GM23338 (cell line): ENCODE measurements at regions not wholly inside any gene's neighbourhood (a gene's known extent, or its start where the extent isn't known, plus 50 kb on each side); places are given as distances from the start of the nearest gene placed in this dataset.

Experiments
- EZH2 ChIP-seq: fragments of 200-600 bp; sonication (generic); IDR thresholded peaks from one replicate; pipeline ENCODE4 v1.8.0; 2017; ENCODE audit warnings: antibody characterized with exemption, mild to moderate bottlenecking, low read depth; ENCODE audit not compliant: unreplicated experiment
- EZH2phosphoT487 ChIP-seq: fragments of 200-600 bp; sonication (generic); IDR thresholded peaks from one replicate; pipeline ENCODE4 v1.8.1; 2018; ENCODE audit warnings: antibody characterized with exemption; ENCODE audit not compliant: unreplicated experiment
- JUNB ChIP-seq: IDR thresholded peaks from one replicate; pipeline ENCODE4 v1.6.1; 2016; ENCODE audit warnings: antibody characterized with exemption; ENCODE audit not compliant: unreplicated experiment
- NANOG ChIP-seq: IDR thresholded peaks from 2 replicates; pipeline ENCODE4 v1.6.1; 2016; ENCODE audit warnings: antibody characterized with exemption, borderline replicate concordance
- POLR2AphosphoS5 ChIP-seq: IDR thresholded peaks from 2 replicates; pipeline ENCODE4 v1.6.1; 2016; ENCODE audit warnings: antibody characterized with exemption, low read depth
- STAT1 ChIP-seq: IDR thresholded peaks from one replicate; pipeline ENCODE4 v1.6.1; 2016; ENCODE audit warnings: antibody characterized with exemption; ENCODE audit not compliant: unreplicated experiment
- ZNF114 ChIP-seq: fragments of 250-450 bp; sonication (Bioruptor Pico); IDR thresholded peaks from 2 replicates; pipeline ENCODE4 v1.5.0; 2020; ENCODE audit warnings: mild to moderate bottlenecking, moderate library complexity
- TF ChIP-seq, protein P1 (sequence below), 2 experiments: fragments of 200-600 bp in 1 of 2; sonication (generic) in 1 of 2; conservative IDR thresholded peaks; 2 replicates each; pipeline versions ENCODE4 v1.5.1 to v1.6.1; 2016 to 2017; ENCODE audit warnings: antibody characterized with exemption in 2 of 2, low read depth in 2 of 2, mild to moderate bottlenecking in 2 of 2, moderate library complexity in 1 of 2
- TF ChIP-seq, protein P2 (sequence below): IDR thresholded peaks from one replicate; pipeline ENCODE4 v1.6.1; 2018; ENCODE audit warnings: antibody characterized with exemption; ENCODE audit not compliant: unreplicated experiment

DNA sequence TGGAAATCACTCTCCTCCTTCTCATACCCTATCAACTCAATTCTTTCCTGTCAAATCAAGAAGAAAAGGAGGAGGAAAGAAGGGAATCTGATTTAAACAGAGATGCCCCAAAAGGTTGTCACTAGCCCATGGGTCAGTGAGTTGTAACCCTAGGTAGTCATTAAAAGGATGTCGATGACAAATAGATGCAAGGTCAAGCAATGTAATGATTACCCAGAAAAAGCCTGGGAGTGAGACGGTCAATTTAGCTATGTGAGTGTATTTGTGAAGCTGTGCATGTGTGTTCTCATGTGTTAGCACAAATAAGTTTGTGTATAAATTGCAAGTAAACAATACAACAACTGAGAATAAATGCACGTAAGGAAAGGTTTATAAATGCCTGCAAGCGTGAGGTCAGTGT lies 190.5 kb upstream of the PMFBP1 start:
- TF ChIP-seq POLR2AphosphoS5 (no peak), EZH2 (no peak), STAT1 (no peak), ZNF114 (CRISPR knock-in tag) (no peak), EZH2phosphoT487 (no peak), JUNB (no peak), NANOG (no peak)
- TF ChIP-seq, protein P1, sequence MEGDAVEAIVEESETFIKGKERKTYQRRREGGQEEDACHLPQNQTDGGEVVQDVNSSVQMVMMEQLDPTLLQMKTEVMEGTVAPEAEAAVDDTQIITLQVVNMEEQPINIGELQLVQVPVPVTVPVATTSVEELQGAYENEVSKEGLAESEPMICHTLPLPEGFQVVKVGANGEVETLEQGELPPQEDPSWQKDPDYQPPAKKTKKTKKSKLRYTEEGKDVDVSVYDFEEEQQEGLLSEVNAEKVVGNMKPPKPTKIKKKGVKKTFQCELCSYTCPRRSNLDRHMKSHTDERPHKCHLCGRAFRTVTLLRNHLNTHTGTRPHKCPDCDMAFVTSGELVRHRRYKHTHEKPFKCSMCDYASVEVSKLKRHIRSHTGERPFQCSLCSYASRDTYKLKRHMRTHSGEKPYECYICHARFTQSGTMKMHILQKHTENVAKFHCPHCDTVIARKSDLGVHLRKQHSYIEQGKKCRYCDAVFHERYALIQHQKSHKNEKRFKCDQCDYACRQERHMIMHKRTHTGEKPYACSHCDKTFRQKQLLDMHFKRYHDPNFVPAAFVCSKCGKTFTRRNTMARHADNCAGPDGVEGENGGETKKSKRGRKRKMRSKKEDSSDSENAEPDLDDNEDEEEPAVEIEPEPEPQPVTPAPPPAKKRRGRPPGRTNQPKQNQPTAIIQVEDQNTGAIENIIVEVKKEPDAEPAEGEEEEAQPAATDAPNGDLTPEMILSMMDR (conservative IDR thresholded peaks at IDR 0.05; ENCODE audit: low read depth in 2 of 2): no peak
- TF ChIP-seq, protein P2, sequence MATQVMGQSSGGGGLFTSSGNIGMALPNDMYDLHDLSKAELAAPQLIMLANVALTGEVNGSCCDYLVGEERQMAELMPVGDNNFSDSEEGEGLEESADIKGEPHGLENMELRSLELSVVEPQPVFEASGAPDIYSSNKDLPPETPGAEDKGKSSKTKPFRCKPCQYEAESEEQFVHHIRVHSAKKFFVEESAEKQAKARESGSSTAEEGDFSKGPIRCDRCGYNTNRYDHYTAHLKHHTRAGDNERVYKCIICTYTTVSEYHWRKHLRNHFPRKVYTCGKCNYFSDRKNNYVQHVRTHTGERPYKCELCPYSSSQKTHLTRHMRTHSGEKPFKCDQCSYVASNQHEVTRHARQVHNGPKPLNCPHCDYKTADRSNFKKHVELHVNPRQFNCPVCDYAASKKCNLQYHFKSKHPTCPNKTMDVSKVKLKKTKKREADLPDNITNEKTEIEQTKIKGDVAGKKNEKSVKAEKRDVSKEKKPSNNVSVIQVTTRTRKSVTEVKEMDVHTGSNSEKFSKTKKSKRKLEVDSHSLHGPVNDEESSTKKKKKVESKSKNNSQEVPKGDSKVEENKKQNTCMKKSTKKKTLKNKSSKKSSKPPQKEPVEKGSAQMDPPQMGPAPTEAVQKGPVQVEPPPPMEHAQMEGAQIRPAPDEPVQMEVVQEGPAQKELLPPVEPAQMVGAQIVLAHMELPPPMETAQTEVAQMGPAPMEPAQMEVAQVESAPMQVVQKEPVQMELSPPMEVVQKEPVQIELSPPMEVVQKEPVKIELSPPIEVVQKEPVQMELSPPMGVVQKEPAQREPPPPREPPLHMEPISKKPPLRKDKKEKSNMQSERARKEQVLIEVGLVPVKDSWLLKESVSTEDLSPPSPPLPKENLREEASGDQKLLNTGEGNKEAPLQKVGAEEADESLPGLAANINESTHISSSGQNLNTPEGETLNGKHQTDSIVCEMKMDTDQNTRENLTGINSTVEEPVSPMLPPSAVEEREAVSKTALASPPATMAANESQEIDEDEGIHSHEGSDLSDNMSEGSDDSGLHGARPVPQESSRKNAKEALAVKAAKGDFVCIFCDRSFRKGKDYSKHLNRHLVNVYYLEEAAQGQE: no peak
